Superior temporal gyrus (tissue), 1 donor: ENCODE measurements at regions not wholly inside any gene's neighbourhood (a gene's known extent, or its start where the extent isn't known, plus 50 kb on each side); places are given as distances from the start of the nearest gene placed in this dataset.

Source experiments
- DNase-seq: peaks from one replicate; pipeline ENCODE4 v3.0.0-alpha.2; 2016; ENCODE audit errors: extremely low spot score

GRCh38 chr6:81819767-81820166 is 67.3 kb upstream of the TENT5A start:
- DNase-seq = no peak

- DNase-seq = no peak
Measured at GRCh38 chr6:81818901-81819361, 66.5 kb upstream of the TENT5A start.

GRCh38 chr6:81816380-81816779 is 63.9 kb upstream of the TENT5A start:
- DNase-seq = no peak

GRCh38 chr6:81814370-81815076 is 62.0 kb upstream of the TENT5A start:
- no peak for DNase-seq

- no peak for DNase-seq
Measured at GRCh38 chr6:81813305-81813704, 60.8 kb upstream of the TENT5A start.

GRCh38 chr6:81812401-81812800 is 59.9 kb upstream of the TENT5A start:
- DNase-seq = no peak

GRCh38 chr6:81808851-81809570 is 56.5 kb upstream of the TENT5A start:
- DNase-seq = no peak

- DNase-seq = no peak
Measured at GRCh38 chr6:81806793-81807565, 54.5 kb upstream of the TENT5A start.

- DNase-seq = no peak
Measured at GRCh38 chr6:81802356-81802755, 49.9 kb upstream of the TENT5A start.
